HepG2 (cell line): ENCODE measurements at regions not wholly inside any gene's neighbourhood (a gene's known extent, or its start where the extent isn't known, plus 50 kb on each side); places are given as distances from the start of the nearest gene placed in this dataset.

Experiments used
- ATAC-seq: fragments of 200-7000 bp; cut with Tn5 transposase; 3 replicates; pipeline ENCODE4 v1.9.1; 2020; ENCODE audit warnings: mild to moderate bottlenecking, moderate library complexity
- BruUV-seq: library from RNA; stranded (reverse); fragments of 400-500 nt; replicated peaks from 2 replicates; lab custom pipeline; 2021; lab: Mats Ljungman, UMichigan
- CTCF ChIA-PET: fragments of 300-600 bp; formaldehyde crosslinking; extraction: SDS; loops from one replicate; lab custom pipeline; 2021; ENCODE audit warnings: low total read pairs, inconsistent platforms, low intra/inter-chr PET ratio; lab: Yijun Ruan, JAX
- POLR2A ChIA-PET: fragments of 350-600 bp; sonication (Branson Sonifier 250); formaldehyde crosslinking; loops from one replicate; lab custom pipeline; 2020; ENCODE audit warnings: antibody characterized with exemption, inconsistent platforms; lab: Yijun Ruan, JAX
- DNase-seq: peaks from one replicate; pipeline ENCODE4 v3.0.0-alpha.2; 2015; ENCODE audit warnings: low spot score
- FAIRE-seq: peaks from 3 replicates; lab custom pipeline; 2011; peaks lifted over from hg19 to GRCh38; lab: Jason Lieb, UNC
- H2AFZ ChIP-seq: one replicate; pipeline ENCODE4 v1.6.1; 2011; ENCODE audit warnings: low read length, inconsistent platforms
- H3K27ac ChIP-seq: fragments of 300-600 bp; 3 replicates; pipeline ENCODE4 v1.8.0; 2011; ENCODE audit warnings: mixed run types, mild to moderate bottlenecking, mixed read lengths, low read length, inconsistent platforms; ENCODE audit not compliant: insufficient read depth; ENCODE audit errors: extremely low read length
- H3K27me3 ChIP-seq, 2 experiments: fragments of 200-600 bp in 1 of 2; 2 replicates in 1 of 2; 3 replicates in 1 of 2; pipeline versions ENCODE4 v1.6.0 to v1.8.0; 2011; ENCODE audit warnings: low read length in 2 of 2, mild to moderate bottlenecking in 2 of 2, moderate library complexity in 2 of 2, inconsistent platforms in 1 of 2; ENCODE audit not compliant: insufficient read depth in 2 of 2, control insufficient read depth in 1 of 2
- H3K36me3 ChIP-seq, 2 experiments: fragments of 200-600 bp in 1 of 2; replicated peaks in 1 of 2; 2 replicates in 1 of 2; 3 replicates in 1 of 2; pipeline versions ENCODE4 v1.5.1 to v1.8.0; 2011; ENCODE audit warnings: low read length in 2 of 2, inconsistent platforms in 1 of 2; ENCODE audit not compliant: insufficient read depth in 2 of 2, control insufficient read depth in 1 of 2
- H3K4me1 ChIP-seq: 2 replicates; pipeline ENCODE4 v1.5.1; 2012; ENCODE audit warnings: low read length, inconsistent platforms; ENCODE audit not compliant: insufficient read depth
- H3K4me2 ChIP-seq: 2 replicates; pipeline ENCODE4 v1.6.0; 2011; ENCODE audit warnings: low read depth, low read length, inconsistent platforms
- H3K4me3 ChIP-seq, 3 experiments: fragments of 200-600 bp in 1 of 3; sonication (generic), shearing (Covaris generic) in 1 of 3; replicated peaks in 1 of 3; 2 replicates each; pipeline ENCODE4 v1.5.1; 2011 to 2016; ENCODE audit warnings: low read length in 3 of 3, inconsistent platforms in 2 of 3, low read depth in 2 of 3, mild to moderate bottlenecking in 2 of 3, control low read depth in 1 of 3, mixed read lengths in 1 of 3; ENCODE audit not compliant: insufficient read depth in 1 of 3
- H3K79me2 ChIP-seq: one replicate; pipeline ENCODE4 v1.6.1; 2011; ENCODE audit warnings: low read length, inconsistent platforms; ENCODE audit not compliant: insufficient read depth
- H3K9ac ChIP-seq: 2 replicates; pipeline ENCODE4 v1.6.0; 2011; ENCODE audit warnings: mild to moderate bottlenecking, low read depth, low read length, inconsistent platforms; ENCODE audit not compliant: insufficient read depth
- H3K9me3 ChIP-seq: 2 replicates; pipeline ENCODE4 v1.5.1; 2012; ENCODE audit warnings: mild to moderate bottlenecking, low read length
- H4K20me1 ChIP-seq: 2 replicates; pipeline ENCODE4 v1.6.0; 2011; ENCODE audit warnings: inconsistent platforms, mild to moderate bottlenecking, low read length, moderate library complexity; ENCODE audit not compliant: insufficient read depth
- CCDC6 ChIP-seq: sonication (generic); formaldehyde crosslinking; IDR thresholded peaks from 2 replicates; pipeline ENCODE4 v1.8.1; 2022; ENCODE audit warnings: mild to moderate bottlenecking, missing genetic modification reagents, moderate library complexity
- CHD4 ChIP-seq: fragments of 200-600 bp; sonication (generic); IDR thresholded peaks from 2 replicates; pipeline ENCODE4 v1.7.0; 2017; ENCODE audit warnings: mild to moderate bottlenecking, low read length, borderline replicate concordance
- ELF1 ChIP-seq: sonication (generic); formaldehyde crosslinking; IDR thresholded peaks from 2 replicates; pipeline ENCODE4 v1.4.0; 2020; ENCODE audit warnings: missing genetic modification reagents
- FOSL2 ChIP-seq: sonication (generic); formaldehyde crosslinking; IDR thresholded peaks from 2 replicates; pipeline ENCODE4 v1.4.0; 2020; ENCODE audit warnings: missing genetic modification reagents
- KAT8 ChIP-seq: IDR thresholded peaks from 2 replicates; pipeline ENCODE4 v1.6.1; 2016; ENCODE audit warnings: missing genetic modification reagents, missing compliant biosample characterization
- LCORL ChIP-seq, 2 experiments: fragments of 450-650 bp in 1 of 2; sonication (generic) in 1 of 2; formaldehyde crosslinking in 1 of 2; IDR thresholded peaks; 2 replicates each; pipeline versions ENCODE4 v1.5.0 to v1.6.1; 2017 to 2020; ENCODE audit warnings: antibody characterized with exemption in 1 of 2, missing genetic modification reagents in 1 of 2
- MIER2 ChIP-seq: IDR thresholded peaks from 2 replicates; pipeline ENCODE4 v1.6.1; 2016; ENCODE audit warnings: missing biosample characterization, missing genetic modification reagents
- ONECUT2 ChIP-seq: sonication (generic); formaldehyde crosslinking; IDR thresholded peaks from 2 replicates; pipeline ENCODE4 v1.4.0; 2020; ENCODE audit warnings: missing genetic modification reagents
- POLR2A ChIP-seq, 2 experiments: IDR thresholded peaks; 2 replicates each; pipeline ENCODE4 v1.6.1; 2011; ENCODE audit warnings: low read depth in 2 of 2, low read length in 2 of 2, mild to moderate bottlenecking in 1 of 2, moderate library complexity in 1 of 2; ENCODE audit not compliant: insufficient read depth in 1 of 2
- SIN3B ChIP-seq: fragments of 150-350 bp; IDR thresholded peaks from 2 replicates; pipeline ENCODE4 v1.6.1; 2014; ENCODE audit warnings: low read length
- SMAD1 ChIP-seq: sonication (generic); formaldehyde crosslinking; IDR thresholded peaks from 2 replicates; pipeline ENCODE4 v1.4.0; 2020; ENCODE audit warnings: missing genetic modification reagents, low read depth, mild to moderate bottlenecking, borderline replicate concordance
- SMARCC2 ChIP-seq: fragments of 450-650 bp; IDR thresholded peaks from 2 replicates; pipeline ENCODE4 v1.6.1; 2017; ENCODE audit warnings: antibody characterized with exemption, mild to moderate bottlenecking
- YEATS2 ChIP-seq: sonication (generic); formaldehyde crosslinking; IDR thresholded peaks from 2 replicates; pipeline ENCODE4 v1.4.0; 2020; ENCODE audit warnings: missing genetic modification reagents, borderline replicate concordance
- ZNF10 ChIP-seq: sonication (generic); formaldehyde crosslinking; IDR thresholded peaks from 2 replicates; pipeline ENCODE4 v1.4.0; 2020; ENCODE audit warnings: mild to moderate bottlenecking, low read depth, missing genetic modification reagents, borderline replicate concordance
- ZNF121 ChIP-seq: sonication (generic); formaldehyde crosslinking; IDR thresholded peaks from 2 replicates; pipeline ENCODE4 v1.5.0; 2020; ENCODE audit warnings: mild to moderate bottlenecking, missing genetic modification reagents
- ZNF382 ChIP-seq: sonication (generic); formaldehyde crosslinking; IDR thresholded peaks from 2 replicates; pipeline ENCODE4 v1.5.0; 2020; ENCODE audit warnings: missing genetic modification reagents, mild to moderate bottlenecking, borderline replicate concordance
- ZNF431 ChIP-seq: sonication (generic); formaldehyde crosslinking; IDR thresholded peaks from 2 replicates; pipeline ENCODE4 v1.9.0; 2022; ENCODE audit warnings: missing genetic modification reagents, low read depth, mild to moderate bottlenecking, borderline replicate concordance
- ZNF589 ChIP-seq: sonication (generic); formaldehyde crosslinking; conservative IDR thresholded peaks from 2 replicates; pipeline ENCODE4 v1.8.0; 2022; ENCODE audit warnings: mild to moderate bottlenecking, moderate library complexity, missing genetic modification reagents
- WGBS: methylation state at CpG from one replicate; pipeline ENCODE4 v1.1.6; 2017; ENCODE audit warnings: low lambda C conversion rate; 5-methylcytosine and 5-hydroxymethylcytosine counted together
- in situ Hi-C: cut with HindIII; loops from 2 replicates; pipeline ENCODE4 v1.10.0; 2017; ENCODE audit warnings: low pct_unique_long_range_greater_than_20kb; ENCODE audit not compliant: extremely low pct_ligation_motif_present
- intact Hi-C: fragments of 100-400 bp; cut with micrococcal nuclease; formaldehyde crosslinking; loops from one replicate; pipeline ENCODE4 v1.10.0; 2022; ENCODE audit not compliant: unreplicated experiment
- TF ChIP-seq, protein P1 (sequence below): sonication (generic); formaldehyde crosslinking; IDR thresholded peaks from 2 replicates; pipeline ENCODE4 v1.4.0; 2020; ENCODE audit warnings: low read depth, mild to moderate bottlenecking, missing genetic modification reagents

DNA sequence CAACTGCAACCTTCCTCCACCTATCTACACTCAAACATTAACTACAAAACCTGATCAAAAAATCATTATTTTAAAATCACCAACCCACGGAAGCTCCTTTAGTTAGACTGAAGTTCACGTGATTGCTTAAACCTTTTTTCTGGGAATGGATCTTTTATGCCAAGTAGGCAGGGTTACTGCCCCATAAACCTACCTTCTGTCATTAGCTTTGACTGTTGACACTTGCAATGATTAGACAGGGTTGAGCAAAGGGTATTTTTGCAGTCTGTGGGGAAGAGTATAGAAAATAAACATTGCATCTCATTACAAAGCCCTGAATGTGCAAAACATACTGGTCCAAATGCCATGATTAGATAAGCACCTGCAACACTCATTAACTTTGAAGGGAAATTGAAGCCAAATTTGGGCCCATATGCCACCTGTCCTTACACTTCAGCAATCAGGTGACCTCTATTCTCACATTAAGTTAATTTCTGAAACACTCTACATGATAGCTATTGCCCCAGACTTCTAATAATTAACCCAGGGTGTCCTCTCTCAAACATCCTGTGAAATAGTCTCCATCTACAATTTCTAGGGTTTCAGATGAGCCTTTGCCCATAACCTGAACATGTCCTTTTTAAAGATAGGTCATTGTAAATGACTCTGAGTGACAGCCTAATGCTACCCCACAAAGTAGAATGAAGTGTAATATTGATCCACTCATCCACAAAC, 156.0 kb upstream of the PLEKHG7 start:
- ChIA-PET CTCF (no interaction called here), POLR2A (interaction anchor here (1.9 kb wide), 1 partner anchor 401 kb away, joined by 6 read pairs; the partner anchor contains the start of gene BTG1)
- Histone ChIP-seq H3K4me3 (no peak overlapping the region), H3K9me3 (no peaks in the 10 kb centered on the region), H3K4me2 (no peak overlapping the region), H3K36me3 (no peaks in the 10 kb centered on the region), H3K79me2 (no peaks in the 10 kb centered on the region), H3K4me1 (peaks cover 32% of the 10 kb centered on the region), H2AFZ (no peak overlapping the region), H4K20me1 (no peaks in the 10 kb centered on the region), H3K27ac (no peak overlapping the region)
- no peak for DNase-seq
- no peak for FAIRE-seq
- no TSS peak for BruUV-seq
- in situ Hi-C loops = no loop called here
- intact Hi-C loops = no loop called here
- TF ChIP-seq CHD4 = no peak
- TF ChIP-seq SIN3B = no peak
- no peak for TF ChIP-seq LCORL (IDR thresholded peaks at IDR 0.05)
- TF ChIP-seq LCORL (CRISPR knock-in tag; IDR thresholded peaks at IDR 0.05) = no peak
- no peak for TF ChIP-seq ZNF121 (CRISPR knock-in tag)
- no peak for TF ChIP-seq ONECUT2 (CRISPR knock-in tag)
- no peak for TF ChIP-seq POLR2A (IDR thresholded peaks at IDR 0.05; ENCODE audit: insufficient read depth in 1 of 2, low read depth in 2 of 2, low read length in 2 of 2)
- TF ChIP-seq CCDC6 (CRISPR knock-in tag) = no peak
- TF ChIP-seq, protein P1, sequence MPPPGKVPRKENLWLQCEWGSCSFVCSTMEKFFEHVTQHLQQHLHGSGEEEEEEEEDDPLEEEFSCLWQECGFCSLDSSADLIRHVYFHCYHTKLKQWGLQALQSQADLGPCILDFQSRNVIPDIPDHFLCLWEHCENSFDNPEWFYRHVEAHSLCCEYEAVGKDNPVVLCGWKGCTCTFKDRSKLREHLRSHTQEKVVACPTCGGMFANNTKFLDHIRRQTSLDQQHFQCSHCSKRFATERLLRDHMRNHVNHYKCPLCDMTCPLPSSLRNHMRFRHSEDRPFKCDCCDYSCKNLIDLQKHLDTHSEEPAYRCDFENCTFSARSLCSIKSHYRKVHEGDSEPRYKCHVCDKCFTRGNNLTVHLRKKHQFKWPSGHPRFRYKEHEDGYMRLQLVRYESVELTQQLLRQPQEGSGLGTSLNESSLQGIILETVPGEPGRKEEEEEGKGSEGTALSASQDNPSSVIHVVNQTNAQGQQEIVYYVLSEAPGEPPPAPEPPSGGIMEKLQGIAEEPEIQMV (CRISPR knock-in tag) = no peak
- no peak for TF ChIP-seq SMARCC2
- TF ChIP-seq ZNF10 = no peak
- TF ChIP-seq ELF1 (CRISPR knock-in tag) = no peak
- no peak for TF ChIP-seq SMAD1 (CRISPR knock-in tag)
- no peak for TF ChIP-seq KAT8
- TF ChIP-seq ZNF589 (CRISPR knock-in tag) = no peak
- TF ChIP-seq FOSL2 (CRISPR knock-in tag) = no peak
- no peak for TF ChIP-seq MIER2 (CRISPR knock-in tag)
- TF ChIP-seq ZNF431 = no peak
- no peak for TF ChIP-seq ZNF382 (CRISPR knock-in tag)
- no peak for TF ChIP-seq YEATS2 (CRISPR knock-in tag)
- TF ChIP-seq, all 625 proteins: peak for 0
- 4% methylated on average over 2 of the region's 2 CpGs for WGBS
- H3K9ac ChIP-seq = no peak overlapping the region
- ATAC-seq = peak; percentile 40; the same call in 2 of the 3 replicates
- no peaks in the 10 kb centered on the region for H3K27me3 ChIP-seq
